Hematopoietic multipotent progenitor cell treated with erythropoietin and hydrocortisone succinate and interleukin-3 and kit ligand, for 8 days (in vitro differentiated cells): ENCODE measurements at regions not wholly inside any gene's neighbourhood (a gene's known extent, or its start where the extent isn't known, plus 50 kb on each side); places are given as distances from the start of the nearest gene placed in this dataset.

Experiments
- DNase-seq: peaks from one replicate; pipeline ENCODE4 v3.0.0-alpha.2; 2015

DNA sequence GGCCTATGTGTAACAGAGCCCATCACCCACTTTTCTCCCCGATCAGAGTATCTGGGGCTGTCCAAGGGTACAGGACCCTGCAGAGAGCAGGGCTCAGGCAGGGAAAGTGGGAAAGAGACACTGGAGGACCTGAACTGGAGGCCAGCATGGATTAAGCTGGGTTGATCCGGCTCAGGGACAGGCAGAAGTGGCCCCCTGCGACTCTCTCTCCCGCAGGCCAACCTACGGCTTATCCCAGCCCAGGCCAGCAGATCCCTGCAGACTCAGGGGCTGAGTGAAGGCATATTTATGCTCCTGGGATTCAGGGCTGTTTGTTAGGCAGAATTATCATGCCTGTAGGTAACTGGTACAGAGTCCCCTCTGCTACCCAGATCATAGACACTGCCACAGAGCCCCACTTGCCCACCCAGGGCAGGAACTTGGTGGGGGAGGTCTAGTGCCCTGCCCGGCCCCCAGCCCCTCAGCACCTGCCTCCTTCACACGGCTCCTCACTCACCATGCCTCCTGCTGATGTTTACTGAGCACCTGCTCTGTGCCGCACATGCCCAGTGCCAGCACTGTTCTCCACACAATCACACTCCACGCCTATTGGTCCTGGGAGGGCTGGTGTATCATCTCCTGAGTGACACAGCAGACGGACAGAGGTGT is 87.3 kb downstream of the ADRA2C start:
- no peak for DNase-seq

DNA sequence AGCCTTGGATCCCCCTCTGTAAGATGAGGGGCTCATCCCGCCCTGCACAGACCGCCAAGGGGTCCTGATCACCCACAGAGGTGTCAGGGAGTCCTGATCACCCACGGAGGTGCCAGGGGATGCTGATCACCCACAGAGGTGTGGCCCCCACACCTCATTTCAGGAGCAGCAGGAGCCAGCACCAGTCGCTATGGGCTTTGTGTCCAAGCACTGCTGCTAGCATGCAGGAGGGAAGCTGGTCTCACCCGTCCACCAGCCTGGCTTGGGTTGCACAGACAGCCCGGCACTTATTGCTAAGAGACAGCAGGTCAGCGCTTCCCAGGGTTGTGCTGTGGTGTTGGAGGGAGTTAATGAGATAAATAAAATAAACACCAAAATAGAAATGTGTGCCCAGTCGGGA is 88.5 kb downstream of the ADRA2C start:
- DNase-seq = no peak

DNA sequence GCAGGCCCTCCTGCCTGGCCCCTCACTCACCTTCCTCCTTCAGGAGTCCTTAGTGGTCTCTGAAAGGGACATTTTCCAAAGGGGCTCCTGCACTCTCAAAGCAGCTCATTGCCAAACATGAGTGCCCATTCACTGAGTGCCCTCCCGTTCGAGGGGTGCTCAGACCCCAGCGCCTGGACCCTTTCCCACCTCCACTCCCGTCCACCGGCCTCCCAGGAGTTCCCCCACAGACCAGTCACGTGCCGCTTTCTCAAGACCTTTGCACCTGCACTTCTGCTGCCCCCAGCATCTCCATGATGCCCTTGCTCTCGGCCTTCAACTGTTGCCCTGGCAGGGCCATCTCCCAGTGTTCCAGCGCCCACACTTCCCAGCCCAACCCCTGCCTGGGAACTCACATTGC is 89.5 kb downstream of the ADRA2C start:
- DNase-seq = no peak

DNA sequence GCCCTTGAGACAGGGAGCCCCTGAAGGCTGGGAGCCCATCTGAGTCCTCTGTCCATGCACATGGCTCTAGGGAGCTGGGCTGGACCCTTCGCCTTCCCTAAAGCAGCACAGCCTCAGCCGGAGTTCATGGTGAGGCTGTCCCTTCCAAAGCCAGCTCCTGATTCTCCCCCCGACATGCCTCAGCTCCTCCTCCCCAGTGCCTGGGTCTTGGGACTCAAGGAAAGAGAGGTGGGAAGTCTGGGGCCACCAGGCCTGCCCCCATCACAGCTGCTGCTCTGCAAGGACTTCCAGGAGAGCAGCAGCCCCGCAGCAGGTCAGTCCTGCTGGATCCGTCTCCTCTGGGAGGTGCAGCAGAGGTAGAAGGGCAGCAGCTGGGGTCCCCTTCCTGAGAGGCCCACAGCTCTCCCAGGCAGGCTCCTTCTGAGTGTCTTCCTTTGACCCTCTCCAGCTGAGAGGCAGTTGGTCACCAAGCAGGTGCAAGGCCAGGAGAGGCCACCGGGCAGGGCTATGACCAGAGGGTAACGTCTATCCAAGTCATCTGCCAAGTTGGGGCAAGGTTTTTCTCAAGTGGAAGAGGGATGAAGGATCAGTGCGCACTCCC is 90.5 kb downstream of the ADRA2C start:
- DNase-seq = no peak

DNA sequence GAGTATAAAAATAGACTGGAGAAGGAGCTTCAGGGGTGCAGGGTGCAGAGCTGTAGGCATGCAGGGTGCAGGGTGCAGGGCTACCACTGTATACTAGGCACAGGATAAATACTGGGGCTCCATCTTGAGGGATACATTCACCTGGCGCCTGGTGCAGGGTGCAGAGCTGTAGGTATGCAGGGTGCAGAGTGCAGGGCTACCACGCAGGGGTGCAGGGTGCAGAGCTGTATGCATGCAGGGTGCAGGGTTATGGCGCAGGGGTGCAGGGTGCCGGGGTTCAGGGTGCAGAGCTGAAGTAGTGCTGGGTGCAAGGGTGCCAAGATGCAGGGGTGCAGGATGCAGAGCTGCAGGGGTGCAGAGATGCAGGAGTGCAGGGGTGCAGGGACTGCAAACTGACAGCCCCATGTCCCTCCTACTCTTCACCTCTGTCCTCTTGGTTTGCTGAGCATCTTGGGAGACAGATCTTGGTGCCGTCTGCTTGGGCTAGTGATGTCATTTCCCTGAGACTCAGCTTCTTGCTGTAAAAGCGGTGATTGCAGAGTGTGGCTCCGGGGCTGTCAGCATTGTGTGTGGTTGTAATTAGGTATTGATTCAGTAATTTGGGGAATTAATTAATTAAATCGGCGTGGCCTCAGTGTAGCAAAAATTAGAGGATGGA is 91.2 kb downstream of the ADRA2C start:
- no peak for DNase-seq

DNA sequence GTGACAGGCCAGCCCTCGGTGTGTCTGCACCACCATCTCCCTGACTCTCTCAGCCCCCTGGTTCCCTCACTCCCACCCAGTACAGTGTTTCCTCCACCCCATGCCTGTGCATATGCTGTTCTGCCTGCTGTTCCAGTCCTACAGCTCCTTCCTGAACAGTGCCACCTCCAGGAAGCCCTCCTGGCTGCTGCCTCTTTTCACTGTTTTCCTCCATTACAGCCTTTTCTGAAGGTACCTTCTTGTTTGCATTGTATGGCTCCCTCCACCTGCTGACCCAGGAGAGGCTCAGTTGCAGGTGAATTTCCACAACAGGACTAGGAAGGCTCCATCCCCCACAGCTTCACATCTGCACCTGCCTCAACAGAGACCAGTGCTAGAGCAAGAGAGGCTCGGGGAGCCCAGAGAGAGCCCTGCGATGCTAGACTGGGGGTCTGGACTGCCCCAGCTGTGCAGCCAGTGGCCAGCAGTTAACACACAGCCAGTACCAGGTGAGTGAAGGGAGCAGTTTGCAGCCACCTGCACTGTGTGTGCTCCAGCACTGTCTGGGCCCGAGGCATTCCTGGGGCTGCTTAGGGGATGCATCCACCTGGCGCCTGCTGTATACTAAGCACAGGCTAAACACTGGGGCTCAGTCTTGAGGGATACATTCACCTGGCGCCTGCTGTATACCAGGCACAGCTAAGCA is 92.0 kb downstream of the ADRA2C start:
- DNase-seq = no peak

DNA sequence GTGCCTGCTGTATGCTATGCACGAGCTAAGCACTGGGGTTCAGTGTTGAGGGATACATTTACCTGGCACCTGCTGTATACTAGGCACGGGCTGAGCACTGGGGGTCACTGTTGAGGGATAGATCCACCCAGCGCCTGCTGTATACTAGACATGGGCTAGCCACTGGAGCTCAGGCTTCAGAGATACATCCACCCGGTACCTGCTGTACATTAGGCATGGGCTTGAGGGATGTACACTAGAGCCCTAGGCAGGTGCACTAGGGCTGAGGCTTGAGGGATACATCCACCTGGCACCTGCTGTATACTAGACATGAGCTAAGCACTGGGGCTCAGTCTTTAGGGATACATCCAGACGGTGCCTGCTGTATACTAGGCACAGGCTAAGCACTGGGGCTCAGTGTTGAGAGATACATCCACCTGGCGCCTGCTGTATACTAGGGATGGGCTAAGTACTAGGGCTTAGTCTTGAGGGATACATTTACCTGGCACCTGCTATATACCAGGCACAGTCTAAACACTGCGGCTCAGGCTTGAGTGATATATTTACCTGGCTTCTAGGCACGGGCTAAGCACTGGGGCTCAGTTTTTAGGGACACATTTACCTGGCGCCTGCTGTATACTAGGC is 92.7 kb downstream of the ADRA2C start:
- no peak for DNase-seq

DNA sequence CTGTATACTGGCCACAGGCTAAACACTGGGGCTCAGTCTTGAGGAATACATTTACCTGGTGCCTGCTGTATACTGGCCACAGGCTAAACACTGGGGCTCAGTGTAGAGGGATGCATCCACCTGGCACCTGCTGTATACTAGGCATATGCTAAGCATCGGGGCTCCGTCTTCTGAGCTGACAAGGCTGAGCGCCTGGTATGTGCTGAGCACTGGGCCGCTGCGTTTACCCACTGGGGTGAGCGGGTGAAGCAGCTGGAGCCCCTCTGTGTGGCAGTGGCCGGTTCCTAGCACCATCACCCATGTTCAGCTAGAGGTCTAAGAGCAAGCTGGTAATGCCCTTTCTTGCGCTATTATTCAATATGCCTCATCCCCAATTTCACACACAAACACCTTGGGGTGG is 93.4 kb downstream of the ADRA2C start:
- DNase-seq = no peak

DNA sequence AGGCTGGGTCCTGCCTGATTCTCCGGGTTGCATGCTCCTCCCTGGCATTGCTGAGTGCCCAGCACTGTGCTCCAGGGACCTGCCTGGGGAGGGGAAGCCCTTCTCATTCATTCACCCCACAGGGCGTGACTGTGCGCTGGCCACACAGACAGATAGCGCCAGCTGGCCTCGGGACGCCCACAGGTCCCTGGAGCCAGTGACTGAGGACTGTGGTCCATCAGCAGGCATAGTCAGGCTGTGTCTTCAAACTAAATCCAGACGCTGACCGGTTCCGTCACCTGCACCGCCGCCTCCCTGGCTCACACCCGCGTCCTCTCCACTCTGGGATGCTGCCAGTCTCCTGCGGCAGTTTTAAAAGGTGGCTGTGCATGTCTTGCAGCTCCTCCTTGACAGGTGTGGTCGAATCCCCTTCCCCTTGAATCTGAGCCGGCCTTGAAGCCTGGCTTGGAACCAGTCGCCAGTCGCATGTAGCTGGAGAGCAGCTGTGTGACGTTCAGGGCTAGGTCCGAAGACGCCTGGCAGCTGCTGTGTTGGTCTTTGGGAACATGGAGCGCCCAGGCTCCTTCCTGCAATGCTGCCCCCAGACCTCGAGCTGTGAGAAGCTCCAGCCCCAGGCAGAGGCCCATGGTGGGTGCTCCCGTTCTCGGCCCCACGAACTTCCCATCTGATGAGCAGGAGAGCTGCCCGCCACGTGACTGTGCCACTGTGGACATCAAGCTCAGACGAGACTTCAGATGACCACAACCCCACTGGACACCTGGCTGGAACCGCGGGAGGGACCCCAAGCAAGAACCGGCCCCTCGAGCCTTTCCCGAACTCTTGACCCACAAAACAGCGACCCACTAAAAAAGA is 94.1 kb downstream of the ADRA2C start:
- no peak for DNase-seq

DNA sequence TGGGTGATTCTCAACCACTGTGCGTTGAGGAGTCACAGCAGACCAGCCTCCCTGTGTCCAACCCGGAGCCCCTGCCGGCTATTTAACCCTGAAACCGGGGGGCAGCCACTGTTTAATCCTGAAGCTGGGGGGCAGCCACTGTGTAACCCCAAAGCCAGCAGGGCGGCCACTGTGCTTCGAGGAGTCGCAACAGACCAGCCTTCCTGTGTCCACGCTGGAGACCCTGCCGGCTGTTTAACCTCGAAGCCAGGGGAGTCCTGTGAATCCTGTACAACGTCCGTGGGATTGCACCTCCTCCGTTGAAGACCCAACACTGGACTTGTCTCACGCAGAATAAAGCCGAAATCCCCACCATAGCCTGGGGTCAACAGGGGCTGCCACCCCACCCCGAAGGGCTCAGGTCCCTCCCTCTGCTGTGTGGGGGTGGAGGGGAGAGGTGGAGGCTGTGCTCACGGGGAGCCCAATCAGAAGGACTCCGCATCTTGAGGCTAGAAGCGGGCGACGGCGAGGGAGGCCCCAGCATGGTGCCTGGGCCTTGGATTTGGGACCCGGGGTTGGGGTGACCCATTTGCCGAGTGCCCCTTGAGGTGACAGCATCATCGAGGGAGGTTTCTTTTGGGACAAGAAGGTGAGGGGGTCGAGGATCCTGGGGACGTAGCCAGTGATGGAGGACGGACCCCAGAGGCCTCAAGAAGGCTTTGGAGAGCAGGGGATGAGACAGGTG is 94.9 kb downstream of the ADRA2C start:
- no peak for DNase-seq

DNA sequence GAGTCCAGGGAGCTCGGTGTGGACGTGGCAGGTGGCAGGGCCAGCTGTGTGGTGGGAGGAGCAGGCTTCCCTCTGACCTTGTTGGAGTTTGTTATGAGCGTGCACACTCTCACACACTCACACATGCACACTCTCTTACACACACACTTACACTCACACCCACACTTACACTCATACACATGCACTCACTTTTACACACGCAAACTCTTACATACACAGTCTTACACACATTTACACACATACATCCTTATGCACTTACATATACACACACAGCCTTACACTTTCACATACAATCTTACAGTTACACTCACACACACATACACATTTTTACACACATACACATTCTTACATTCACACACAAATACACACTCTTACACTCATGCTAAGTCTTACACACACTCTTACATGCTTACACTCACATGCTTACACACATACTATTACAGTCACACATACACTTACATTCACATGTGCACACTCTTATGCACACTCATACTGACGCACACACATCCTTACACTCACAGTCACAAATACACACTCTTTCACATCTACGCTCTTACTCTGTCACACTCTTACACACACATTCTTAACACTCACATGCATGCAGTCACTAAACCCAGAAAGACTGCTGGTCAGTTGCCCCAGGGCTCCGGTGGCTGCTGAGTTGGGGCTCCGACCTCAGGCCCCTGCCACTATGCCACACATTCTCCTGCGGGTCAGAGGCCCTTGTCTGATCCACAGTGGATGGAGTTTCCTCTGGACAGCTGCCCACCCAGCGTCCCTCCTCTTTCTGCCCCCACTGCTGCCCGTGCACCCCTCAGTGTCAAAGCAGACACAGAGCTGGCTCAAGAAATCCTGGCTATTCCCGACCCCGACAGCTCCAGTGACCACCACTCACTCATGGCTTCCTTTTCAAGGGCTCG is 95.8 kb downstream of the ADRA2C start:
- DNase-seq = no peak

DNA sequence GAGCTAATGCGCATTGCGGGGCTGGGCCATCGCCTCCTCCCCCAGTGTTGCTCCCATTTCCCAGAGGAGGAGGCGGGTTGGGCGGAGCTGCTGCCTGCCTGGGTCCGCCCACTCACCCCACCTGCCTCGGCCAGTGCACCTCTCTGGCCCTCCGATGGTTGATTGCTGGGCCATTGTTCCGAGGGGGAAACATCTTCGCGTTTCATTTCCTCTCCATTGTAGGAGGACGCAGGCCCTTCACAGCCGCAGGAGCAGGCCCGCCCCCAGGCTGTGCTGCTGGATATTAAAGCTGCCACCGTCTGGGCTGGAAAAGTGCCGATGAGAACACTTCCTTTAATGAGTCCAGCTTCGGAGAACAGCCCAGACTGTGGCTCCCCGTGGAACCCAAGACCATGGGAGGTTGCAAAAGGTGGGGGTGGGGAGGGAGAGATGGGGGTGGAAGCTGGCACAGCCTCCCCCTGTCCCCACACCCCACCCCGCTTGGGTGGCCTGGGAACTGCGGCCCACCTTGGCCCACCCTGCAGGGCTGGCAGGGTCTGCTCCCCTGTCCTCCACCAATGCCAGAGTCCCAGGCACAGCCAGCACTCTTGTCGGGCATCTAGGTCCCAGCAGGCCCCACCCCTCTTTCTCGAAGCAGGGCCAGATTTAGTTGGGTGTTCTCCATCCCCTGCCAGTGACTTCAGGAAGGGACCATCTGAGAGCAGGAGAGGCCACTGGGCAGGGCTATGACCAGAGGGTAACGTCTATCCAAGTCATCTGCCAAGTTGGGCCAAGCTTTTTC is 96.6 kb downstream of the ADRA2C start:
- no peak for DNase-seq

DNA sequence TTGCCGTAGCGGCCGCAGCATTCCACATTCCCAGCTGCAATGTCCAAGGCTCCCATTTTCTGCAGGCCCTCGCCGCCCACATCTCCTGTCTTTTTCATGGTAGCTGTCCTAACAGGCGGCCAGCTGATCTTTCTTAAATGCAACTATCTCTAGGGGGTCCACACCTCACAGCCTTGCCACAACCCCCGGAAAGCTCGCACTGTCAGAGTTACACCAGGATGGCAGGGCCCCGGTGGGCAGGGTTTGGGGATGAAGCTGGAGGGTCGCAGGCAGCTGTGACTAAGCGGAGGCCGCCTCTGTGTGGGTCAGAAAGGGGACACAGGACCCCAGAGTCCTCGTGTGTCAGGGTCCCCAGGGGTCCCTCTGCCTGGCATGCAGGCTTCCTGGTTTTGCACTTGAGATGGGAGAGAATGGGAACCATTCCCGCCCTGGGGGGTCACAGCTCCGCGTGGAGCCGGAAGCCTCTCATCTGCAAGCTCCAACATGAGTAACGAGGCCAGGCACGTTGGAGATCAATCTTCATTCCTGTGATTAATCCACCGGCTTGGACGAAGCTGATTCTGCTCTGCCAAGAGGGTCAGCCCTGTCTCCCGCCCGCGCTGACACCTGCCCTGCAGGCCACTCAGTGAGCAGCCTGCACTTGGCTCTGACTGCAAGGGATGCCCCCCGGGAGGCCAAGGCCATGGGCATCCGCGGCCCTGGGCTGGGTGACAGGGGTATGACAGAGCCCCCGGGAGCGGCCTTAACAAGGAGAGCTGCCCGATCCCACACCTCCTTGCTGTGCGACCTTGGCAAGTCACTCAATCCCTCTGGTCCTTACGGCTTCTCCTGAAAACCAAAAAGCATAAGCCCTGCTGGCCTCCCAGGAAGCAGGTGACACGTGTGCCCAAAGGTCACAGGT is 97.9 kb downstream of the ADRA2C start:
- DNase-seq = no peak

DNA sequence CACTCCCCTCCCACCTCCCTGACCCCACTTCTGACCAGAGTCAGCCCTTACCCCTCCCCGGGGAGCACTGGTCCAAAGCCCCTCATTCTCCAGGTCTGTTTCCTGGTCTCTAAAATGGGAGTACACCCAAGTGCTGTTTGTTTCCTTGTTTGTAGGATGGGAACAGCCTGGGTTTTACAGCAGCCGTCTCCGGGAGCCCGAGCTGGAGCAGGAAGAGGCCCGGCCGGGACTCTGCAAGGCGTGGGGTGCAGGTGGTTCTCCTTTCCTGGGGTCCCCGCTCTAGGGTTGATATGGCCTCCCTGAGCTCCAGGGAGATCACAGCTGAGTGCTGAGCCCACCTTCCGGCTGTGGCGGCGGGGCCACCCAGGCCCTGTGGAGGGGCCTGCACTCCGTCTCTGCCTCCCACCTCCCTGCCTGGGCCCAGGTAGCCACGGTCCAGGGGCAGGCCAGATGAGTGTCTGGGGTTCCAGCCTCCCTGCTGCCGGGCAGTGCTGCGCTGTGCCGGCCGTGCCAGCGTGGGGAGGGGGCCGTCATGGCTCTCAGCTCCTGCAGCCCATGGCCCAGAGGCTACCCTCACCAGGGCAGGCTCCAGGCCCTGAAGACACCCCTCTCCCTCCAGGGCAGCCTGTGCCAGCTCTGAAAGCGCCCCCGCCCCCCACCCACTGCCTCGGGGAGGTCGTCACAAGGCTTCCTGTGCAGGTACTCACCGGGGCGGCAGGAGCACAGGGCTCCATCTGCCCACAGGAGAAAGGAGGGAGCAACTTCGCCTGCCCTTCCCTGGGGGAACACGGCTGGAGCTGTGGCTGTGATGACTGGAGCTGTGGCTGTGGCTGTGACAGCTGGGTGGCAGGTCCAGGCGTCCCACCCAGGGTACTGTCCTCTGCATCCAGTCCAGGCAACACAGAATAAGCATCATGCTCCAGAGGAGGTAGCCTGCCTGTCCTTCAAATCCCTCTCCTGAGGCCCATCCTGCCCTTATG is 98.8 kb downstream of the ADRA2C start:
- no peak for DNase-seq

DNA sequence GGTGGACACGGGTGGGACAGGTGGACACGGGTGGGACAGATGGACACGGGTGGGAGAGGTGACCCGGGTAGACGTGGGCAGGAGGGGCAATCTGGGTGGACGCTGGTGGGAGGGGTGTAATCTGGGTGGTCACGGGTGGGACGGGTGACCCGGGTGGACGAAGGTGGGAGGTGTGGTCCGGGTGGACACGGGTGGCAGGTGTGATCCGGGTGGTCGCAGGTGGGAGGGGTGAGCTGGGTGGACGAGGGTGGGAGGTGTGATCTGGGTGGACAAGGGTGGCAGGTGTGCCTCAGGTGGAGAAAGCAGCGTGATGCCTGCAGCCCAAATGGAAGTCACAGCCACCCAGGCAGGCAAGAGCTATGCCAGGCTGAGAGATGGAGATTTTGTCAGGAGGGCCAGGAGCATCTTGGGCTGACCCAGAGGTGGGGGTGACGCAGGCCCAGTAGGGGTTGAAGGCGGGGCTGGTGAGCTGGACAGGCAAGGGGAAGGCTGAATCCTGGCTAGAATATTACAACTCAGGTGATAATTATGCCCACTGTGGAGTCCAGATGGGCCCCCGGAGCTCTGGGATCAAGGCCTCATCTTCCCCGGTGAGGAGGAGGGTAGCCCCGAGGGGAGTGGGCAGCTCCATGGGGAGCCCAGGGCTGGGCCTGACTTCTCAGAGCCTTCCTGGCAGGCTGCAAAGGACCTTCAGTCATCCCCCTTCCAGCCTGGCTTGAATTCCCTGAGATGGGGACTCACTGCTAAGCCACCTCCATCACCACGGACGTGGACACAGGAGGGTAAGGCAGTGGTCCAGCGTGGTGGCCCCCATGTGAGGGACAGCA is 100.0 kb downstream of the ADRA2C start:
- no peak for DNase-seq

DNA sequence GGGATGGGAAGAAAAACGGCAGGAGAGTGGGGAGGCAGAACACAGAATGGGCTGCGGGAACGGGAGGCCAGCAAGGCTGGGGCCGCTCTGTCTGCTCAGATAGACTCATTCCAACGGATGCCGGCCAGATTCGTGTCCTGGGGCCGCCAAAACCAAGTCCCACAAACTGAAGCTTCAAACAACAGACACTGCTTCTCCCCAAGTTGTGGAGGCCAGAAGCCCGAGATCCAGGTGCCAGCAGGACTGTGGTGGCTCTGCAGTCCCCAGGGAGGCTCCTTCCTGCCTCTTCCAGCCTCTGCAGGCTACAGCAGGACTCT is 100.6 kb downstream of the ADRA2C start:
- DNase-seq = no peak
